Spleen (tissue), 7 donors: ENCODE measurements at regions not wholly inside any gene's neighbourhood (a gene's known extent, or its start where the extent isn't known, plus 50 kb on each side); places are given as distances from the start of the nearest gene placed in this dataset.

Experiments used
- CTCF ChIP-seq, 11 experiments: fragments of 200-600 bp in 7 of 11; fragments of 450-650 bp in 4 of 11; sonication (generic) in 4 of 11; IDR thresholded peaks in 8 of 11; conservative IDR thresholded peaks in 3 of 11; 1 replicate in 7 of 11; 2 replicates in 4 of 11; pipeline versions ENCODE4 v1.4.0 to v1.8.0; 2016 to 2021; ENCODE audit warnings: antibody characterized with exemption in 11 of 11, inconsistent platforms in 4 of 11, mild to moderate bottlenecking in 1 of 11
- POLR2A ChIP-seq, 3 donors: fragments of 450-650 bp; IDR thresholded peaks; one replicate each; pipeline ENCODE4 v1.5.1; 2017; ENCODE audit warnings: antibody characterized with exemption in 3 of 3, mild to moderate bottlenecking in 1 of 3
- POLR2AphosphoS5 ChIP-seq, 3 donors: sonication (generic); formaldehyde crosslinking; IDR thresholded peaks; one replicate each; pipeline ENCODE4 v1.5.1; 2017; ENCODE audit warnings: antibody characterized with exemption in 3 of 3
- donor health status: DM: no; HTN: no; CAD: no; lungs with moderate emphysema.
- donor health status: DM: no; HTN: no; CAD: no.
- donor health status: DM: no; HTN: no; CAD: no.

DNA sequence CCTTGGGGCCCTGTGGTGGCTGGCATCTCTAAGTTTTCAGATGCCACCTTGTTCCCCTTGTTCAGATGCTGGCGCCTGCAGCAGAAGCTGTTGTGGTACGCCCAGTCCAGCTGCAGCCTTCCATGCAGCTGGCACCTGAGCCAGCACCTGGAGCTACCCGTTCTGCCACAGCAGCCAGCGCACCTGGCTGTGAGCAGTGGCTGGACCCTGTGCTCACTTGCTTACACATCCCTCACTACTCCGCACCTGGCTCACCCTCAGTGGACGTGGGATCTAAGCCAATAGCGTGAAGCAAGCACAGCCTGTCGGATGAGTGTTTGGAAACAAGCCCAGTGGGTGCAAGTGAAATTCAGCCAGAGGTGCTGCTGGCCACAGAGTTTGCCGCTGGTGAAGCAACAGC lies 607.5 kb upstream of the BCHE start:
- TF ChIP-seq POLR2A (IDR thresholded peaks at IDR 0.05) (no peak), CTCF (IDR thresholded peaks at IDR 0.05 in 8 of 11, conservative IDR thresholded peaks at IDR 0.05 in 3 of 11) (no peak), POLR2AphosphoS5 (IDR thresholded peaks at IDR 0.05) (no peak)
